IMR-90 (cell line): ENCODE measurements at regions not wholly inside any gene's neighbourhood (a gene's known extent, or its start where the extent isn't known, plus 50 kb on each side); places are given as distances from the start of the nearest gene placed in this dataset.

Experiments used
- ATAC-seq: fragments of 200-7000 bp; cut with Tn5 transposase; 2 replicates; pipeline ENCODE4 v1.9.1; 2020; ENCODE audit warnings: low read depth, mild to moderate bottlenecking, moderate library complexity
- BruUV-seq: library from RNA; stranded (reverse); fragments of 400-500 nt; replicated peaks from 2 replicates; lab custom pipeline; 2021; lab: Mats Ljungman, UMichigan
- CTCF ChIA-PET: fragments of 300-600 bp; formaldehyde crosslinking; extraction: SDS; loops from one replicate; lab custom pipeline; 2021; ENCODE audit warnings: antibody characterized with exemption; lab: Yijun Ruan, JAX
- POLR2A ChIA-PET: fragments of 300-600 bp; sonication (Branson Sonifier 250); formaldehyde crosslinking; loops from one replicate; lab custom pipeline; 2022; ENCODE audit warnings: antibody characterized with exemption; ENCODE audit not compliant: unreplicated experiment; lab: Charles Lee
- DNase-seq: peaks from one replicate; pipeline ENCODE4 v3.0.0; 2013
- H2AFZ ChIP-seq: replicated peaks from 2 replicates; pipeline ENCODE3; 2013; ENCODE audit warnings: low read length, mild to moderate bottlenecking; ENCODE audit not compliant: poor library complexity
- H2AK5ac ChIP-seq: 2 replicates; pipeline ENCODE4 v1.6.1; 2013; ENCODE audit warnings: low read depth, low read length, inconsistent platforms
- H2AK9ac ChIP-seq: replicated peaks from 2 replicates; pipeline ENCODE3; 2013; ENCODE audit warnings: mild to moderate bottlenecking, low read depth, low read length, moderate library complexity; ENCODE audit not compliant: poor library complexity
- H2BK120ac ChIP-seq: 2 replicates; pipeline ENCODE4 v1.6.1; 2013; ENCODE audit warnings: low read depth, low read length, inconsistent platforms
- H2BK15ac ChIP-seq: 3 replicates; pipeline ENCODE4 v1.6.1; 2013; ENCODE audit warnings: low read depth, low read length, inconsistent platforms
- H2BK20ac ChIP-seq: 2 replicates; pipeline ENCODE4 v1.6.1; 2013; ENCODE audit warnings: low read depth, mild to moderate bottlenecking, inconsistent platforms, low read length, moderate library complexity
- H2BK5ac ChIP-seq: 2 replicates; pipeline ENCODE4 v1.6.1; 2013; ENCODE audit warnings: mild to moderate bottlenecking, low read depth, low read length, inconsistent platforms; ENCODE audit not compliant: poor library complexity, severe bottlenecking
- H3K14ac ChIP-seq: replicated peaks from 2 replicates; pipeline ENCODE4 v1.6.1; 2013; ENCODE audit warnings: low read depth, low read length, inconsistent platforms
- H3K18ac ChIP-seq: 2 replicates; pipeline ENCODE4 v1.6.1; 2013; ENCODE audit warnings: low read depth, low read length, control low read depth
- H3K23ac ChIP-seq: 2 replicates; pipeline ENCODE4 v1.6.1; 2013; ENCODE audit warnings: low read depth, low read length, inconsistent platforms
- H3K27ac ChIP-seq: 2 replicates; pipeline ENCODE4 v1.5.1; 2013; ENCODE audit warnings: mild to moderate bottlenecking, control low read depth, low read length; ENCODE audit not compliant: insufficient read depth
- H3K27me3 ChIP-seq: 2 replicates; pipeline ENCODE4 v1.6.1; 2013; ENCODE audit warnings: low read length; ENCODE audit not compliant: control insufficient read depth, insufficient read depth
- H3K36me3 ChIP-seq: 2 replicates; pipeline ENCODE4 v1.6.1; 2013; ENCODE audit warnings: low read length, mixed read lengths; ENCODE audit not compliant: control insufficient read depth, insufficient read depth
- H3K4ac ChIP-seq: 2 replicates; pipeline ENCODE4 v1.6.1; 2013; ENCODE audit warnings: low read depth, low read length, inconsistent platforms
- H3K4me1 ChIP-seq: 2 replicates; pipeline ENCODE4 v1.6.1; 2013; ENCODE audit warnings: low read length, mixed read lengths; ENCODE audit not compliant: control insufficient read depth, insufficient read depth
- H3K4me2 ChIP-seq: 2 replicates; pipeline ENCODE4 v1.6.1; 2013; ENCODE audit warnings: low read depth, mild to moderate bottlenecking, control low read depth, low read length, moderate library complexity
- H3K4me3 ChIP-seq: 2 replicates; pipeline ENCODE4 v1.5.1; 2013; ENCODE audit warnings: low read depth, mild to moderate bottlenecking, control low read depth, low read length, moderate library complexity; ENCODE audit not compliant: insufficient read depth
- H3K56ac ChIP-seq: 2 replicates; pipeline ENCODE4 v1.6.1; 2013; ENCODE audit warnings: low read length, inconsistent platforms; ENCODE audit not compliant: insufficient read depth; ENCODE audit errors: extremely low read depth
- H3K79me1 ChIP-seq, 2 experiments: 2 replicates each; pipeline ENCODE4 v1.6.1; 2013; ENCODE audit warnings: low read length in 2 of 2, inconsistent platforms in 1 of 2, low read depth in 1 of 2
- H3K9ac ChIP-seq: 2 replicates; pipeline ENCODE4 v1.6.1; 2013; ENCODE audit warnings: low read depth, low read length, control low read depth
- H3K9me1 ChIP-seq: 2 replicates; pipeline ENCODE4 v1.6.1; 2013; ENCODE audit warnings: low read length, inconsistent platforms; ENCODE audit not compliant: insufficient read depth
- H3K9me3 ChIP-seq: 2 replicates; pipeline ENCODE4 v1.6.1; 2013; ENCODE audit warnings: low read length; ENCODE audit not compliant: control insufficient read depth, insufficient read depth
- H4K20me1 ChIP-seq: 2 replicates; pipeline ENCODE4 v1.6.1; 2013; ENCODE audit warnings: low read length, inconsistent platforms; ENCODE audit not compliant: insufficient read depth
- H4K5ac ChIP-seq: 2 replicates; pipeline ENCODE4 v1.6.1; 2013; ENCODE audit warnings: mild to moderate bottlenecking, low read depth, low read length, control low read depth
- H4K8ac ChIP-seq, 2 experiments: 2 replicates each; pipeline ENCODE4 v1.6.1; 2013; ENCODE audit warnings: low read depth in 2 of 2, low read length in 2 of 2, control low read depth in 1 of 2, inconsistent platforms in 1 of 2
- H4K91ac ChIP-seq: 2 replicates; pipeline ENCODE4 v1.6.1; 2013; ENCODE audit warnings: low read depth, low read length, inconsistent platforms; ENCODE audit not compliant: insufficient read depth
- CHD1 ChIP-seq: IDR thresholded peaks from 2 replicates; pipeline ENCODE4 v1.6.1; 2012; ENCODE audit warnings: low read depth, low read length, improper control_type of control experiment
- MXI1 ChIP-seq: IDR thresholded peaks from 2 replicates; pipeline ENCODE4 v1.6.1; 2012; ENCODE audit warnings: low read depth, mild to moderate bottlenecking, low read length, moderate library complexity, borderline replicate concordance
- NFE2L2 ChIP-seq: fragments of 150-350 bp; IDR thresholded peaks from 2 replicates; pipeline ENCODE4 v1.6.1; 2016; ENCODE audit warnings: low read depth, mild to moderate bottlenecking, low read length
- POLR2A ChIP-seq: IDR thresholded peaks from 2 replicates; pipeline ENCODE4 v1.6.1; 2012; ENCODE audit warnings: mild to moderate bottlenecking, low read depth, low read length
- WGBS, 2 experiments: methylation state at CpG; one replicate each; pipeline versions ENCODE4 v1.1.5 to v1.1.7; 2013; ENCODE audit warnings: missing lambda C conversion rate in 2 of 2; ENCODE audit not compliant: insufficient read length in 1 of 2; ENCODE audit errors: extremely low coverage in 2 of 2; 5-methylcytosine and 5-hydroxymethylcytosine counted together
- dilution Hi-C: fragments of 300-500 bp; cut with HindIII; formaldehyde crosslinking; loops from one replicate; pipeline ENCODE4 v1.14.3; 2018; ENCODE audit warnings: low sequenced_read_pairs; ENCODE audit not compliant: unreplicated experiment
- in situ Hi-C: fragments of 300-500 bp; cut with MboI; formaldehyde crosslinking; loops from 3 replicates; pipeline ENCODE4 v1.14.3; 2019; ENCODE audit warnings: low sequenced_read_pairs, inconsistent platforms, mixed read lengths
- intact Hi-C: fragments of 100-400 bp; cut with micrococcal nuclease; formaldehyde crosslinking; loops from 2 replicates; pipeline ENCODE4 v1.10.0; 2022
- TF ChIP-seq, protein P1 (sequence below): conservative IDR thresholded peaks from 2 replicates; pipeline ENCODE4 v1.5.1; 2012; ENCODE audit warnings: mild to moderate bottlenecking, low read depth, low read length, improper control_type of control experiment

DNA sequence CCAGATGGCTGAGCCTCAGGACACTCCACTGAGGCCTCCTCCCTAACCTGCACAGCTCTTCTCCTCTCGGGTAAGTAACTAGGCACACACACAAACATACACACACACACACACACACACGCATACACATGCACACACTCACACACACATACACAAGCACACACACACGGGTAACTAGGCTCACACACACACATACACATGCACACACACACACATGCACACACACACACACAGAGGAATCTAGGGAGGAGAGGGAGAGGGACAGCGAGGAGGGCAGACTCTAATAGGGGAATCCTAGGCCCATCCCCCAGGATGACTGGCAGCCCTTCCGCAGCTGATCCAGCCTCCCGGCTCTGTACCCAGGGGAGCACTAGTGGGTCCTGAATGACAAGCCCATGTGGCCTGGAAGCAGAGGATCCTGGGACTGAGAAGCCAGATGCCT is 177.4 kb upstream of the LINGO1 start:
- in situ Hi-C loops, result no loop called here
- CTCF ChIA-PET, result no interaction called here
- no peak overlapping the region for H2AK9ac ChIP-seq

More for the DNA sequence above, 177.4 kb upstream of the LINGO1 start:
- H3K9me3 ChIP-seq, result no peaks in the 10 kb centered on the region
- DNase-seq, result no peak
- BruUV-seq, result no TSS peak
- H3K27me3 ChIP-seq, result peaks cover 42% of the 10 kb centered on the region
- no peak overlapping the region for H2BK5ac ChIP-seq
- WGBS, 2 experiments, result 33% methylated on average over 2 of the region's 6 CpGs; no CpG with 5 or more reads in 1 of the 2 experiments
- no peak overlapping the region for H3K9ac ChIP-seq
- no peak overlapping the region for H2AK5ac ChIP-seq
- intact Hi-C loops (no loop called here), dilution Hi-C loops (no loop called here)
- no peak overlapping the region for H4K91ac ChIP-seq
- H3K14ac ChIP-seq, result no peak overlapping the region
- H2BK120ac ChIP-seq, result no peak overlapping the region
- no peak overlapping the region for H2AFZ ChIP-seq
- TF ChIP-seq NFE2L2, result no peak
- no peak for TF ChIP-seq CHD1
- TF ChIP-seq, protein P1, sequence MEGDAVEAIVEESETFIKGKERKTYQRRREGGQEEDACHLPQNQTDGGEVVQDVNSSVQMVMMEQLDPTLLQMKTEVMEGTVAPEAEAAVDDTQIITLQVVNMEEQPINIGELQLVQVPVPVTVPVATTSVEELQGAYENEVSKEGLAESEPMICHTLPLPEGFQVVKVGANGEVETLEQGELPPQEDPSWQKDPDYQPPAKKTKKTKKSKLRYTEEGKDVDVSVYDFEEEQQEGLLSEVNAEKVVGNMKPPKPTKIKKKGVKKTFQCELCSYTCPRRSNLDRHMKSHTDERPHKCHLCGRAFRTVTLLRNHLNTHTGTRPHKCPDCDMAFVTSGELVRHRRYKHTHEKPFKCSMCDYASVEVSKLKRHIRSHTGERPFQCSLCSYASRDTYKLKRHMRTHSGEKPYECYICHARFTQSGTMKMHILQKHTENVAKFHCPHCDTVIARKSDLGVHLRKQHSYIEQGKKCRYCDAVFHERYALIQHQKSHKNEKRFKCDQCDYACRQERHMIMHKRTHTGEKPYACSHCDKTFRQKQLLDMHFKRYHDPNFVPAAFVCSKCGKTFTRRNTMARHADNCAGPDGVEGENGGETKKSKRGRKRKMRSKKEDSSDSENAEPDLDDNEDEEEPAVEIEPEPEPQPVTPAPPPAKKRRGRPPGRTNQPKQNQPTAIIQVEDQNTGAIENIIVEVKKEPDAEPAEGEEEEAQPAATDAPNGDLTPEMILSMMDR, result no peak
- no peak for TF ChIP-seq MXI1
- no peak for TF ChIP-seq POLR2A
- no peak overlapping the region for H3K4me3 ChIP-seq
- H4K20me1 ChIP-seq, result no peaks in the 10 kb centered on the region
- H2BK20ac ChIP-seq, result no peak overlapping the region
- no peak overlapping the region for H4K5ac ChIP-seq
- no peaks in the 10 kb centered on the region for H3K9me1 ChIP-seq
- H4K8ac ChIP-seq, result no peak overlapping the region
- ATAC-seq, result no peak
- H3K18ac ChIP-seq, result no peak overlapping the region
- H2BK15ac ChIP-seq, result no peak overlapping the region
- no peak overlapping the region for H3K23ac ChIP-seq
- no peak overlapping the region for H3K4me2 ChIP-seq
- no peak overlapping the region for H3K27ac ChIP-seq
- no peak overlapping the region for H3K4ac ChIP-seq
- no peaks in the 10 kb centered on the region for H3K36me3 ChIP-seq
- POLR2A ChIA-PET, result no interaction called here
- no peaks in the 10 kb centered on the region for H3K79me1 ChIP-seq
- no peak overlapping the region for H3K56ac ChIP-seq
- no peaks in the 10 kb centered on the region for H3K4me1 ChIP-seq
